HL-60 (cell line): ENCODE measurements at regions not wholly inside any gene's neighbourhood (a gene's known extent, or its start where the extent isn't known, plus 50 kb on each side); places are given as distances from the start of the nearest gene placed in this dataset.

Source experiments
- DNase-seq, 2 experiments: peaks; one replicate each; pipeline ENCODE4 v3.0.0-alpha.2; 2010 to 2020; ENCODE audit warnings: low read depth in 1 of 2, low spot score in 1 of 2
- H3K27ac ChIP-seq: fragments of 250-450 bp; sonication (Bioruptor Pico); replicated peaks from 2 replicates; pipeline ENCODE4 v1.5.1; 2020; ENCODE audit warnings: mild to moderate bottlenecking, moderate library complexity
- H3K27me3 ChIP-seq: fragments of 250-450 bp; sonication (Bioruptor Pico); 2 replicates; pipeline ENCODE4 v1.5.1; 2021; ENCODE audit warnings: mild to moderate bottlenecking, moderate library complexity; ENCODE audit not compliant: insufficient read depth, poor library complexity, severe bottlenecking
- H3K4me3 ChIP-seq: replicated peaks from 2 replicates; pipeline ENCODE4 v1.5.1; 2011; ENCODE audit warnings: mild to moderate bottlenecking, control low read depth, low read length; ENCODE audit not compliant: insufficient read depth
- GABPA ChIP-seq: IDR thresholded peaks from 2 replicates; pipeline ENCODE4 v1.6.1; 2012; ENCODE audit warnings: low read depth
- POLR2AphosphoS5 ChIP-seq: IDR thresholded peaks from 2 replicates; pipeline ENCODE4 v1.6.1; 2012; ENCODE audit warnings: low read depth
- SPI1 ChIP-seq: IDR thresholded peaks from 2 replicates; pipeline ENCODE4 v1.6.1; 2012; ENCODE audit warnings: low read depth, mild to moderate bottlenecking, borderline replicate concordance
- TF ChIP-seq, protein P1 (sequence below): IDR thresholded peaks from 2 replicates; pipeline ENCODE4 v1.6.1; 2012; ENCODE audit warnings: low read depth; ENCODE audit not compliant: insufficient replicate concordance
- TF ChIP-seq, protein P2 (sequence below): IDR thresholded peaks from one replicate; pipeline ENCODE4 v1.5.1; 2011; ENCODE audit warnings: low read length, control low read depth, inconsistent platforms; ENCODE audit not compliant: insufficient read depth

DNA sequence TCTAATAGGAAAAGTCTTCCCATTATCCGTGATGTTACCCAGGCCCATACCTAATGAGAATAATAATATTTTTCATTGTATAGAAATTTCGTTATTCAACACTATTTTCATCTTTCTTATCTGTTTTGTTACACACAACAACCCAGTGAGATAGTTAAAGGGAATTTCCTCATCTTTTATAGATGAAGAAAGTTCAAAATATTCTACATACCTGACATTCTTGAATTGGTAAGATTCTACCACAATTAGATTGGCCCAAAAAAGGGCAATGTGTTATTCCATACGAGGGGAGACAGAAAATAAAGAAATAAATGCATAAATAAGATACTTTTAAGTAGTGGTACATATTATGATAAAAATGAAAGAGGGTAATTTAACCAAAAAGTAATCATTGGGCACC lies 405.5 kb upstream of the ADAMTS5 start:
- Histone ChIP-seq H3K27me3 (no peaks in the 10 kb centered on the region), H3K4me3 (no peak overlapping the region), H3K27ac (no peak overlapping the region)
- no peak for DNase-seq
- TF ChIP-seq POLR2AphosphoS5 (no peak), GABPA (no peak), SPI1 (no peak)
- TF ChIP-seq, protein P1, sequence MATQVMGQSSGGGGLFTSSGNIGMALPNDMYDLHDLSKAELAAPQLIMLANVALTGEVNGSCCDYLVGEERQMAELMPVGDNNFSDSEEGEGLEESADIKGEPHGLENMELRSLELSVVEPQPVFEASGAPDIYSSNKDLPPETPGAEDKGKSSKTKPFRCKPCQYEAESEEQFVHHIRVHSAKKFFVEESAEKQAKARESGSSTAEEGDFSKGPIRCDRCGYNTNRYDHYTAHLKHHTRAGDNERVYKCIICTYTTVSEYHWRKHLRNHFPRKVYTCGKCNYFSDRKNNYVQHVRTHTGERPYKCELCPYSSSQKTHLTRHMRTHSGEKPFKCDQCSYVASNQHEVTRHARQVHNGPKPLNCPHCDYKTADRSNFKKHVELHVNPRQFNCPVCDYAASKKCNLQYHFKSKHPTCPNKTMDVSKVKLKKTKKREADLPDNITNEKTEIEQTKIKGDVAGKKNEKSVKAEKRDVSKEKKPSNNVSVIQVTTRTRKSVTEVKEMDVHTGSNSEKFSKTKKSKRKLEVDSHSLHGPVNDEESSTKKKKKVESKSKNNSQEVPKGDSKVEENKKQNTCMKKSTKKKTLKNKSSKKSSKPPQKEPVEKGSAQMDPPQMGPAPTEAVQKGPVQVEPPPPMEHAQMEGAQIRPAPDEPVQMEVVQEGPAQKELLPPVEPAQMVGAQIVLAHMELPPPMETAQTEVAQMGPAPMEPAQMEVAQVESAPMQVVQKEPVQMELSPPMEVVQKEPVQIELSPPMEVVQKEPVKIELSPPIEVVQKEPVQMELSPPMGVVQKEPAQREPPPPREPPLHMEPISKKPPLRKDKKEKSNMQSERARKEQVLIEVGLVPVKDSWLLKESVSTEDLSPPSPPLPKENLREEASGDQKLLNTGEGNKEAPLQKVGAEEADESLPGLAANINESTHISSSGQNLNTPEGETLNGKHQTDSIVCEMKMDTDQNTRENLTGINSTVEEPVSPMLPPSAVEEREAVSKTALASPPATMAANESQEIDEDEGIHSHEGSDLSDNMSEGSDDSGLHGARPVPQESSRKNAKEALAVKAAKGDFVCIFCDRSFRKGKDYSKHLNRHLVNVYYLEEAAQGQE = no peak
- TF ChIP-seq, protein P2, sequence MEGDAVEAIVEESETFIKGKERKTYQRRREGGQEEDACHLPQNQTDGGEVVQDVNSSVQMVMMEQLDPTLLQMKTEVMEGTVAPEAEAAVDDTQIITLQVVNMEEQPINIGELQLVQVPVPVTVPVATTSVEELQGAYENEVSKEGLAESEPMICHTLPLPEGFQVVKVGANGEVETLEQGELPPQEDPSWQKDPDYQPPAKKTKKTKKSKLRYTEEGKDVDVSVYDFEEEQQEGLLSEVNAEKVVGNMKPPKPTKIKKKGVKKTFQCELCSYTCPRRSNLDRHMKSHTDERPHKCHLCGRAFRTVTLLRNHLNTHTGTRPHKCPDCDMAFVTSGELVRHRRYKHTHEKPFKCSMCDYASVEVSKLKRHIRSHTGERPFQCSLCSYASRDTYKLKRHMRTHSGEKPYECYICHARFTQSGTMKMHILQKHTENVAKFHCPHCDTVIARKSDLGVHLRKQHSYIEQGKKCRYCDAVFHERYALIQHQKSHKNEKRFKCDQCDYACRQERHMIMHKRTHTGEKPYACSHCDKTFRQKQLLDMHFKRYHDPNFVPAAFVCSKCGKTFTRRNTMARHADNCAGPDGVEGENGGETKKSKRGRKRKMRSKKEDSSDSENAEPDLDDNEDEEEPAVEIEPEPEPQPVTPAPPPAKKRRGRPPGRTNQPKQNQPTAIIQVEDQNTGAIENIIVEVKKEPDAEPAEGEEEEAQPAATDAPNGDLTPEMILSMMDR = no peak

DNA sequence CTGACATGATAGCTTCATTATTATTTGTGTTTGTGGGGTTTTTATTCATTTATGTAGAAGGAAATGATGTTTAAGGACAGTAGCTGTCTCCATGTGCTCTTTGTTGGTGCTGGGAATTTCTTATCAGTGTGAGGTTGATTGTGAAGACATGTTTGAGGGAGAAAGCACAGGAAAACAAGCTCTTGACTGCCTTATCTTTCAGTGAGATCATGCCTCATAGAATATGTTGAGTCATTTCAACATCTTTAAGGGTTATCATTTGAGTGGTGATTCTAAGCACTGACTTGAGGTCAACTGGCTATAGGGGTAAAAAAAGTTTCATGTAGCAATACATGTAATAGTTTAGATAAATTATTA lies 405.1 kb upstream of the ADAMTS5 start:
- TF ChIP-seq, protein P2 = no peak
- H3K27me3 ChIP-seq = no peaks in the 10 kb centered on the region
- DNase-seq = no peak
- H3K27ac ChIP-seq = no peak overlapping the region
- no peak overlapping the region for H3K4me3 ChIP-seq

DNA sequence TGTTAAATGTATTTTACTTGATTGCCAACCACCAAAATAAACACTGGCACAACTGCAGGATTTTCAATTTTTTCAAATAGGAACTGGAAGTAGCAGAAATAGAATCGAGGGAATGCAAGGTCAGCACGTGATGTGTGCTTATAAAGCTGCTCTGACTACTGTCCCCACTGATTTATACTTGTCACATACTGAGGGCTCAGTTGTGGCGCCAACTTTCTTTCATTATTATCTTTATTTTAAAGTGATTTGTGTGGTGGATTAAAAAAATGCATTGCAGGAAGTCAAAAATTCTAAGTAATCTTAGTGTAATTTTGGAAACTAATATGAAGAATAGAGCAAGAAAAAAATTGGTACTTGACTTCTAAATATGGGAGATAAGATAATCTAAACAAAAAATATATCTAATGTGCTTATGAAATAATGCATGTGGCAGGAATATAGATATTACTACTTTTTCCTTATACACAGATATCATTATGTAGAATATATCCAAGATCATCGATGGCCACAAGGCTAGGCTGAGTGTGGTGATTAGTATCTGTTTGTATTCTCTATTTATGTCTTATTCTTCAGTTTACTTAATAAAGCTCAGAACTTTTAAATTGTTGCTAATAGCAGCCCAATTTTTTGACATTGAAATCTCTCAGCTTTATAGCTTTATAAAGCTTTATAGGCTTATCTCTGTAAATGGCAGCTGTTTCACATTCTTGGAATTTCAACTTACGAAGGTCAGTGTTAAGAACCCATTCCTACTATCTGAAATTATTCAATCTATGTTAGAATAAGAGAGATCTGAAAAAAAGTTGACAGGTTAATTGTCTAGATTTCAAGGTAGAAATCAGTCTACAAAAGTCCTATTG lies 404.5 kb upstream of the ADAMTS5 start:
- DNase-seq = no peak
- Histone ChIP-seq H3K4me3 (no peak overlapping the region), H3K27me3 (no peaks in the 10 kb centered on the region), H3K27ac (no peak overlapping the region)
- TF ChIP-seq, protein P2 = no peak
- TF ChIP-seq SPI1 = no peak
- TF ChIP-seq GABPA = no peak
- TF ChIP-seq, protein P1 = no peak
- no peak for TF ChIP-seq POLR2AphosphoS5

DNA sequence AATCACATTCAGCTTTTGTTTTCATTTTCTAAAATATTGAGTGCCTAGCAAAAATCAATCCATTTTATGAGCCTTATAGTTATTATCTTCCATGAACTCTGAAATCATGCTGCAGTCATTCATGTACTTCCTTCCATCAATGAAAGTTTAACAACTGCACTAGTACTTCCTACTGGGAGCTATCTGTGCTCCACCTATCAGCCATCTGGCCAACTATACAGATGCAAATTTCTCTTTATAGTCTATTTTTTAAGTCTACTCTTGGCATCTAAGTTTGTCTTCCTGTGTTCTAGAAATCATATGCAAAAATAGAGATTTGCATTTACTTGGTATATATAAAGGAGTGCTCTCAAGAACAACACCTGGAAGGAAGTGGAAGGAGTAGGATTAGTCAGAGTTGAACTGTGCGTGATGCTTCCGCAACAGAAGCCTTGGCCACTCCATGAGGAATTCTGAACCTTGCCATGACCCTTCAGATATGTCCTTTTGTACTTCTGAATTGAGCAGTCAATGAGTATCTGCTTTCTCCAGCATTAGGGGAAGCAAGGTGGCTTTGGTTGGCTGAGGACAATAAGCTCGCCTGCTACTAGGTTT lies 403.2 kb upstream of the ADAMTS5 start:
- Histone ChIP-seq H3K4me3 (no peak overlapping the region), H3K27ac (no peak overlapping the region), H3K27me3 (no peaks in the 10 kb centered on the region)
- no peak for DNase-seq
- TF ChIP-seq, protein P1 = no peak
